HG03066 (cell line): ENCODE measurements at regions not wholly inside any gene's neighbourhood (a gene's known extent, or its start where the extent isn't known, plus 50 kb on each side); places are given as distances from the start of the nearest gene placed in this dataset.
"Not testable (repeated sequence)": the region's sequence is repeated elsewhere in the genome, so short reads cannot be mapped to it uniquely, and the experiment has no call there.

Experiments used
- ATAC-seq: cut with Tn5 transposase; IDR thresholded peaks from one replicate; pipeline ENCODE4 v1.9.1; 2021; ENCODE audit warnings: low read depth; ENCODE audit not compliant: unreplicated experiment

- not testable (repeated sequence) for ATAC-seq
Observed at GRCh38 chr13:18248533-18249240, 932.9 kb downstream of the TUBA3C start.

DNA sequence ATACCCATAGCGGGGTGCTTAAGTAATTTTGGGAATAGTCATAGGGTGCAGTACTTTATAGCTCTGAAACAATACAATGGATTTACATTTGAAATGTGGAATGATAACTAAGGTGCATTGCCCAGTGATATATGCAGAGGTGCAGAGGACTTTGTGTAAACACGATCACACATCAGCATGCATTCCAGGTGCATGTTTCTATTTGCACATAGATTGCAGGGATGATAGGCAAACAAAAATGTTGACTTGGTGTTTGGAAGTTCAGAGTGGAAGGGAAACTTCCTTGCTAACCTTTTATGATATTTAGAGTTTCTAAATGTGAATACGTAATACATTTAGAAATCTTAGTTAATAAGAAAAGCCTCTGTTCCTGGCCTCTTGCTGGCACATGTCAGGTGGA lies 941.5 kb downstream of the TUBA3C start:
- ATAC-seq, result not testable (repeated sequence)

GRCh38 chr13:18238586-18238985 lies 943.0 kb downstream of the TUBA3C start:
- not testable (repeated sequence) for ATAC-seq

DNA sequence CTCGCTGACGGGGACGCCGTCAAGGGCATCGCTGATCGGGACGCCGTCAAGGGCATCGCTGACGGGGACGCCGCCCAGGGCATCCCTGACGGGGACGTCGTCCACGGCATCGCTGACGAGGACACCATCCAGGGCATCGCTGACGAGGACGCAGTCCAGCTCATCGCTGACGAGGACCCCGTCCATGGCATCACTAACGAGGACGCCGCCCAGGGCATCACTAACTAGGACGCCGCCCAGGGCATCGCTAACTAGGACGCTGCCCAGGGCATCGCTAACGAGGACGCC lies 945.2 kb downstream of the TUBA3C start:
- ATAC-seq, result no peak

- ATAC-seq, result no peak
Observed at GRCh38 chr13:18235756-18236527, 945.7 kb downstream of the TUBA3C start.

DNA sequence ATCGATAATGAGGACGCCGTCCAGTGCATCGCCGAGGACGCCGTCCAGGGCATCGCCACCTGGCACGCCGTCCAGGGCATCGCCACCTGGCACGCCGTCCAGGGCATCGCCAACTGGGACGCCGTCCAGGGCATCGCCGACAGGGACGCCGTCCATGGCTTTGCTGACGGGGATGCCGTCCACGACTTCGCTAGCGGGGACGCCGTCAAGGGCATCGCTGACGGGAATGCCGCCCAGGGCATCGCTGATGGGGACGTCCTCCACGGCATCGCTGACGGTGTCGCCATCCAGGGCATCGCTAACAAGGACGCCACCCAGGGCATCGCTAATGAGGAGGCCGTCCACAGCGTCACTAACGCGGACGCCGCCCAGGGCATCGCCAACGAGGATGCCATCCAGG lies 946.5 kb downstream of the TUBA3C start:
- no peak for ATAC-seq

- ATAC-seq, result not testable (repeated sequence)
Observed at GRCh38 chr13:18234451-18234850, 947.2 kb downstream of the TUBA3C start.

DNA sequence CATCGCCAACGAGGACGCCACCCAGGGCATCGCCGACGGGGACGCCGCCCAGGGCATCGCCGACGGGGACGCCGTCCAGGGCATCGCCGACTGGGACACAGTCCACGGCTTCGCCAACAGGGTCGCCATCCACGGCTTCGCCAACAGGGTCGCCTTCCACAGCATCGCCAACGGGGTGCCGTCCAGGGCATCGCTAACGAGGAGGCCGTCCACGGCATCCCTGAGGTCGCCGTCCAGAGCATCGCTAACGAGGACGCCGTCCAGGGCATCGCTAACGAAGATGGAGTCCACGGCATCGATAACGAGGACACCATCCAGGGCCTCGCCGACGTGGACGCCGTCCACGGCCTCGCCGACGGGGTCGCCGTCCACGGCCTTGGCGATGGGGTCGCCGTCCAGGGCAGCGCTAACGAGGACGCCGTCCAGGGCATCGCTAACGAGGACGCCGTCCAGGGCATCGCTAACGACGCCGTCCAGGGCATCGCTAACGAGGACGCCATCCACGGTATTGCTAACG lies 947.8 kb downstream of the TUBA3C start:
- ATAC-seq, result no peak

- ATAC-seq, result no peak
Observed at GRCh38 chr13:18232994-18233782, 948.4 kb downstream of the TUBA3C start.

GRCh38 chr13:18232298-18232993 lies 949.2 kb downstream of the TUBA3C start:
- no peak for ATAC-seq

DNA sequence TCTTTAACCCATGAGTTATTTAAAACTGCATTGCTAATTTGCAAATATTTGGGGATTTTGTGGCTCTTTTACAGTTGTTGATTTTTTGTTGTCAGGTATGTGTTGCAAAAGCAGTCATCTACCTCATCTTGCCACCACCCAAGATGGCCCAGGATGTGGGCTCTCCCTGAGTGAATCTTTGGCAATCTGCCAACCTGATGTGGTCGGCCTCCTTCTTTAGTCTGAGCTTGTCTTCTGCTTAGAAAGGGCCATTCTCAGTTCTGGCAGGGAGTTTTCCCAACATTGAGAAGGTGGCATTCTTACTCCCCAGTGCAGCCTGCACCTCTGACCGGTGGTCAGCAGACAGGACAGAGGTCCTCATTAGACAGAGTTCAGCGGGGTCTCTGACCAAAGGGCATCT lies 957.2 kb downstream of the TUBA3C start:
- ATAC-seq, result not testable (repeated sequence)

DNA sequence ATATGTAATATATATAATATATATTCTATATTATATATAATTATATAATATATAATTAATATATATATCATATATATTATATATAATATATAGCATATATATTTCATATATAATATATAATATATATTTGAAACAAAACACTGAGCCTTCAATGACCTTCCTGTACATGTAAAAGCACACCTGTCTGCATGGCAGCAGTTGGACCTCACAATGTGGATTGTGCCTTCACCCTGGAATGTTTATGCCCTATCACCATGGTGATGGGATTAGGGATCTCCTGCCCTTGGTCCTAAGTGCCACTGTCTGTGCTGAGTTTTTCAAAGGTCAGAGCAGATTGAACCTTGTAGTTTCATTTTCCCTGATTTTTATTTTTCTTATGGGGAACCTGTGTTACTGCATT lies 966.9 kb downstream of the TUBA3C start:
- ATAC-seq, result not testable (repeated sequence)

DNA sequence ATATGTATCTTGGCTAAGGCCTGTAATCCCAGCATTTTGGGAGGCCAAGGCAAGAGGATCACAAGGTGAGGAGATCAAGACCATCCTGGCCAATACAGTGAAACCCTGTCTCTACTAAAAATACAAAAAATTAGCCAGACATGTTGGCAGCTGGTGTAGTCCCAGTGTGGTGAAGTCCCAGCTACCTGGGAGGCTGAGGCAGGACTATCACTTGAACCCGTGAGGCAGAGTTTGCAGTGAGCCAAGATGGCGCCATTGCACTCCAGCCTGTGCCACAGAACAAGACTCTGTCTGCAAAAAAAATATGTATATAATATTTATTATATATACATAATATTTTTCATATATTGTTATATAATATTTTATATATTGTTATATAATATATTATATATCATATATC lies 968.1 kb downstream of the TUBA3C start:
- not testable (repeated sequence) for ATAC-seq

DNA sequence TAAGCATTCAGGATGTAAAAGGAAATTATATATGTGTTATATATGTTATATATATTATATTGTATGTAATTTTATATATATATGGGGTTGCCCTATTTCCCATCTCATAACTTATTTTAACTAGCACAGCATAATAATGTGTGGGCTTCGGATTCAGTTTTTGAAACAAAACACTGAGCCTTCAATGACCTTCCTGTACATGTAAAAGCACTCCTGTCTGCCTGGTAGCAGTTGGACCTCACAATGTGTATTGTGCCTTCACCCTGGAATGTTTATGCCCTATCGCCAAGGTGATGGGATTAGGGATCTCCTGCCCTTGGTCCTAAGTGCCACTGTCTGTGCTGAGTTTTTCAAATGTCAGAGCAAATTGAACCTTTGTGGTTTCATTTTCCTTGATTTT lies 968.8 kb downstream of the TUBA3C start:
- ATAC-seq, result peak; percentile 28

DNA sequence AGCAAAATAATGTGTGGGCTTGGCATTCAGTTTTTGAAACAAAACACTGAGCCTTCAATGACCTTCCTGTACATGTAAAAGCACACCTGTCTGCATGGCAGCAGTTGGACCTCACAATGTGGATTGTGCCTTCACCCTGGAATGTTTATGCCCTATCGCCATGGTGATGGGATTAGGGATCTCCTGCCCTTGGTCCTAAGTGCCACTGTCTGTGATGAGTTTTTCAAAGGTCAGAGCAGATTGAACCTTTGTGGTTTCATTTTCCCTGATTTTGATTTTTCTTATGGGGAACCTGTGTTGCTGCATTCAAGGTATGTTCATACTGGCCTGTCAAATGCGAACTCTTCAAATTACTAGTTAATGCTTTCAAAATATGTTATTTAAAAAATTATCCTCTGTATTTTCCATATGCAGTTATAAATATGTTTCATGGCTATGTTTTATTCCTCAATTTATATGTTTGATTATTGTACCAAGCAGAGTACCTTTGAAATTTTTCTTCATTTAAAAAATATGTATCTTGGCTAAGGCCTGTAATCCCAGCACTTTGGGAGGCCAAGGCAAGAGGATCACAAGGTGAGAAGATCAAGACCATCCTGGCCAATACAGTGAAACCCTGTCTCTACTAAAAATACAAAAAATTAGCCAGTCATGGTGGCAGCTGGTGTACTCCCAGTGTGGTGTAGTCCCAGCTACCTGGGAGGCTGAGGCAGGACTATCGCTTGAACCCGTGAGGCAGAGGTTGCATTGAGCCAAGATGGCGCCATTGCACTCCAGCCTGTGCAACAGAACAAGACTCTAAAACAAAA lies 969.7 kb downstream of the TUBA3C start:
- ATAC-seq, result peak; percentile 84

- ATAC-seq, result not testable (repeated sequence)
Observed at GRCh38 chr13:18204614-18205178, 976.9 kb downstream of the TUBA3C start.

GRCh38 chr13:18195365-18195678 lies 986.3 kb downstream of the TUBA3C start:
- not testable (repeated sequence) for ATAC-seq

GRCh38 chr13:18194631-18195364 lies 986.8 kb downstream of the TUBA3C start:
- ATAC-seq, result not testable (repeated sequence)

GRCh38 chr13:18194104-18194503 lies 987.5 kb downstream of the TUBA3C start:
- ATAC-seq, result not testable (repeated sequence)
